ENCODE measurements at regions not wholly inside any gene's neighbourhood (a gene's known extent, or its start where the extent isn't known, plus 50 kb on each side); places are given as distances from the start of the nearest gene placed in this dataset.

- no peak for DNase-seq (ENCODE audit: low read depth)
- no peak for TF ChIP-seq CTCF (conservative IDR thresholded peaks at IDR 0.05; ENCODE audit: low read depth, low read length)
- no peak overlapping the region for H3K4me3 ChIP-seq (ENCODE audit: low read length)
Measured at GRCh38 chr2:120617055-120617454, 118.6 kb upstream of the GLI2 start.

GRCh38 chr2:120618830-120619229, 116.8 kb upstream of the GLI2 start:
- no peak for DNase-seq (ENCODE audit: low read depth)
- no peak for TF ChIP-seq CTCF (conservative IDR thresholded peaks at IDR 0.05; ENCODE audit: low read depth, low read length)
- H3K4me3 ChIP-seq (ENCODE audit: low read length), result no peak overlapping the region

GRCh38 chr2:120619579-120619978, 116.1 kb upstream of the GLI2 start:
- no peak for TF ChIP-seq CTCF (conservative IDR thresholded peaks at IDR 0.05; ENCODE audit: low read depth, low read length)
- DNase-seq (ENCODE audit: low read depth), result no peak
- no peak overlapping the region for H3K4me3 ChIP-seq (ENCODE audit: low read length)

GRCh38 chr2:120620025-120620793, 115.5 kb upstream of the GLI2 start:
- H3K4me3 ChIP-seq (ENCODE audit: low read length), result no peak overlapping the region
- no peak for TF ChIP-seq CTCF (conservative IDR thresholded peaks at IDR 0.05; ENCODE audit: low read depth, low read length)
- no peak for DNase-seq (ENCODE audit: low read depth)

- DNase-seq (ENCODE audit: low read depth), result no peak
- no peak overlapping the region for H3K4me3 ChIP-seq (ENCODE audit: low read length)
- no peak for TF ChIP-seq CTCF (conservative IDR thresholded peaks at IDR 0.05; ENCODE audit: low read depth, low read length)
Measured at GRCh38 chr2:120622159-120622869, 113.4 kb upstream of the GLI2 start.

- no peak for TF ChIP-seq CTCF (conservative IDR thresholded peaks at IDR 0.05; ENCODE audit: low read depth, low read length)
- no peak for DNase-seq (ENCODE audit: low read depth)
Measured at GRCh38 chr2:120622886-120623753, 112.5 kb upstream of the GLI2 start.

More at GRCh38 chr2:120622886-120623753, 112.5 kb upstream of the GLI2 start:
- no peak overlapping the region for H3K4me3 ChIP-seq (ENCODE audit: low read length)
